Smooth muscle cell (in vitro differentiated cells): ENCODE measurements at regions not wholly inside any gene's neighbourhood (a gene's known extent, or its start where the extent isn't known, plus 50 kb on each side); places are given as distances from the start of the nearest gene placed in this dataset.

Experiments used
- DNase-seq: peaks from one replicate; lab custom pipeline; 2025; ENCODE audit not compliant: unreplicated experiment; lab: John Stamatoyannopoulos, UW
- H2AFZ ChIP-seq: fragments of 200-600 bp; sonication (generic); 2 replicates; pipeline ENCODE4 v1.6.0; 2016; ENCODE audit warnings: antibody characterized with exemption, low read depth, mild to moderate bottlenecking
- H3F3A ChIP-seq: fragments of 200-600 bp; sonication (generic); 2 replicates; pipeline ENCODE4 v1.6.0; 2017; ENCODE audit warnings: antibody characterized with exemption, low read depth
- H3K27ac ChIP-seq: fragments of 200-600 bp; sonication (generic); 2 replicates; pipeline ENCODE4 v1.5.1; 2016; ENCODE audit warnings: low read depth, mild to moderate bottlenecking
- H3K27me3 ChIP-seq: fragments of 200-600 bp; sonication (generic); 2 replicates; pipeline ENCODE4 v1.6.1; 2016; ENCODE audit warnings: low read depth, mild to moderate bottlenecking
- H3K36me3 ChIP-seq: fragments of 200-600 bp; sonication (generic); 2 replicates; pipeline ENCODE4 v1.5.1; 2016; ENCODE audit warnings: low read depth
- H3K4me1 ChIP-seq: fragments of 200-600 bp; sonication (generic); 2 replicates; pipeline ENCODE4 v1.5.1; 2016; ENCODE audit warnings: low read depth
- H3K4me2 ChIP-seq: fragments of 200-600 bp; sonication (generic); 2 replicates; pipeline ENCODE4 v1.6.0; 2016; ENCODE audit warnings: mild to moderate bottlenecking
- H3K4me3 ChIP-seq: fragments of 200-600 bp; sonication (generic); 2 replicates; pipeline ENCODE4 v1.5.1; 2016; ENCODE audit warnings: mild to moderate bottlenecking
- H3K79me2 ChIP-seq: fragments of 200-600 bp; sonication (generic); 2 replicates; pipeline ENCODE4 v1.6.0; 2016; ENCODE audit warnings: low read depth, mild to moderate bottlenecking
- H3K9ac ChIP-seq: fragments of 200-600 bp; sonication (generic); 2 replicates; pipeline ENCODE4 v1.6.0; 2016; ENCODE audit warnings: low read depth
- H3K9me3 ChIP-seq: fragments of 200-600 bp; sonication (generic); replicated peaks from 2 replicates; pipeline ENCODE4 v1.5.1; 2016; ENCODE audit warnings: low read depth
- H4K20me1 ChIP-seq: fragments of 200-600 bp; sonication (generic); 2 replicates; pipeline ENCODE4 v1.6.0; 2016; ENCODE audit warnings: low read depth
- WGBS: methylation state at CpG from one replicate; pipeline ENCODE4 v1.1.7; 2016; ENCODE audit warnings: low lambda C conversion rate; 5-methylcytosine and 5-hydroxymethylcytosine counted together
- TF ChIP-seq, protein P1 (sequence below): fragments of 200-600 bp; sonication (generic); IDR thresholded peaks from 2 replicates; pipeline ENCODE4 v1.5.1; 2017; ENCODE audit warnings: borderline replicate concordance, mild to moderate bottlenecking, antibody characterized with exemption; ENCODE audit not compliant: insufficient read depth, poor library complexity, severe bottlenecking

DNA sequence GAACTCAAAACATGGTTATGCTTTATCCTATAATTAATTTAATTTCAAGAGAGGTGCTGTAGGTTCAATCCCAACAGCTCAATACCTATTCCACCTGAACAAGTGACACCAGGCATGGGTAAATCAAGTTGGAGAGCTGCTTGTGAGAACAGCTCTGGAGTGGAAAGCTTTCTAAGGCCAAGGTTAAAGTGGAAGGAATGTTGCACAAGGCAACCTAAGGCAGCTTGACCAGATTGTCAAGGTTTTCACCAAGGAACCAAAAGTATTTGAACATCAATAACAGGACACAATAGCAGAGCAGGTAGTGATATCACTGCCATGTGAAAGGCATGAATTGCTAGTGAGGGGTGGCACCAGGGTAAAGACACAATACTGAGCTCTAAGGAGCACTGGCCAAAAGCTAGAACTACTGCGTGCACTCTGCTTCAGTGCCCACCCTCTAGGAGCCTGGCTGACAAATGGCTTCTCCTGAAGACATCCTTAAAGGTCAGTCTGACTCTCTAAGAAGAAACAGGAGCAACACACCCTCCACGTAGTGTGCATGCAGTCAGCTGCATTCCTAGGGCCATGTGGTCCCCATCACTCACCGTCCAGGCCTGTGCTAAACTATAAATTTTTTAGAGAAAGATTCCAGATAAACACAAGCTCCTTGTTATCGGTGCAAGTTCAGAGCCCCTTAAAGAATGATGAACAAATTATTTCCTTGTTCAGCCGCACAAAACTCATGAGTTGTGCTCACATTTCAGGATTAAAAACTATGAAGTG, 677.7 kb upstream of the KLF4 start:
- no peak for DNase-seq

DNA sequence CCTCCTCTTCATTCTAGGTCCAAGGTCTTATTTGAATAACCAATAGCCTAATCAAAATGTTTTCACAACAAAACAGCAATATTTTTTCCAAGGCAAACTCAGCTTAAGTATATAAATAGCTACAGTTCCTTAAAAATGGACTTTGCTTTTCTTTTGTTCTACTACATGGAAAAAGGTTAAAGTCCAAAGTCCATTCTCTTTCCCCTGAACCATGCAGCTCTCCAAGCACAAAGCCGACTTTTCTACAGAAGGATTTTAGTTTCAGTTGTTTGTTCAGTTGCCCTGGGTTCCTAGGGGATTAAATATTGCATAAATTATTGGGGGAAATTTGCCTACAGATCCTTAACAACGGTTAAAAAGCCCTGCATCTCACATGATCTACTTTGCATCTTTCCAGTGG, 677.0 kb upstream of the KLF4 start:
- no peak overlapping the region for H2AFZ ChIP-seq
- no peak for DNase-seq
- no peaks in the 10 kb centered on the region for H3K36me3 ChIP-seq
- no peaks in the 10 kb centered on the region for H3K79me2 ChIP-seq
- no peak overlapping the region for H3K9ac ChIP-seq
- no peak overlapping the region for H3K4me2 ChIP-seq
- H3K9me3 ChIP-seq = no peaks in the 10 kb centered on the region
- TF ChIP-seq, protein P1, sequence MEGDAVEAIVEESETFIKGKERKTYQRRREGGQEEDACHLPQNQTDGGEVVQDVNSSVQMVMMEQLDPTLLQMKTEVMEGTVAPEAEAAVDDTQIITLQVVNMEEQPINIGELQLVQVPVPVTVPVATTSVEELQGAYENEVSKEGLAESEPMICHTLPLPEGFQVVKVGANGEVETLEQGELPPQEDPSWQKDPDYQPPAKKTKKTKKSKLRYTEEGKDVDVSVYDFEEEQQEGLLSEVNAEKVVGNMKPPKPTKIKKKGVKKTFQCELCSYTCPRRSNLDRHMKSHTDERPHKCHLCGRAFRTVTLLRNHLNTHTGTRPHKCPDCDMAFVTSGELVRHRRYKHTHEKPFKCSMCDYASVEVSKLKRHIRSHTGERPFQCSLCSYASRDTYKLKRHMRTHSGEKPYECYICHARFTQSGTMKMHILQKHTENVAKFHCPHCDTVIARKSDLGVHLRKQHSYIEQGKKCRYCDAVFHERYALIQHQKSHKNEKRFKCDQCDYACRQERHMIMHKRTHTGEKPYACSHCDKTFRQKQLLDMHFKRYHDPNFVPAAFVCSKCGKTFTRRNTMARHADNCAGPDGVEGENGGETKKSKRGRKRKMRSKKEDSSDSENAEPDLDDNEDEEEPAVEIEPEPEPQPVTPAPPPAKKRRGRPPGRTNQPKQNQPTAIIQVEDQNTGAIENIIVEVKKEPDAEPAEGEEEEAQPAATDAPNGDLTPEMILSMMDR = no peak
- H3K4me1 ChIP-seq = peaks cover 6% of the 10 kb centered on the region
- no peak overlapping the region for H3K27ac ChIP-seq
- H3K4me3 ChIP-seq = no peak overlapping the region
- H3K27me3 ChIP-seq = no peaks in the 10 kb centered on the region
- H4K20me1 ChIP-seq = no peaks in the 10 kb centered on the region
- peaks cover 5% of the 10 kb centered on the region for H3F3A ChIP-seq
- 88% methylated on average over 2 of the region's 2 CpGs for WGBS

More for the DNA sequence above, 677.7 kb upstream of the KLF4 start:
- no peaks in the 10 kb centered on the region for H3K79me2 ChIP-seq
- H3K9ac ChIP-seq = no peak overlapping the region
- no peaks in the 10 kb centered on the region for H4K20me1 ChIP-seq
- H3K4me3 ChIP-seq = no peak overlapping the region
- H2AFZ ChIP-seq = no peak overlapping the region
- TF ChIP-seq, protein P1 = no peak
- peaks cover 5% of the 10 kb centered on the region for H3F3A ChIP-seq
- H3K9me3 ChIP-seq = no peaks in the 10 kb centered on the region
- no peaks in the 10 kb centered on the region for H3K36me3 ChIP-seq
- H3K4me1 ChIP-seq = peaks cover 6% of the 10 kb centered on the region
- 30% methylated on average over 5 of the region's 5 CpGs for WGBS
- no peaks in the 10 kb centered on the region for H3K27me3 ChIP-seq
- H3K4me2 ChIP-seq = no peak overlapping the region
- H3K27ac ChIP-seq = no peak overlapping the region

DNA sequence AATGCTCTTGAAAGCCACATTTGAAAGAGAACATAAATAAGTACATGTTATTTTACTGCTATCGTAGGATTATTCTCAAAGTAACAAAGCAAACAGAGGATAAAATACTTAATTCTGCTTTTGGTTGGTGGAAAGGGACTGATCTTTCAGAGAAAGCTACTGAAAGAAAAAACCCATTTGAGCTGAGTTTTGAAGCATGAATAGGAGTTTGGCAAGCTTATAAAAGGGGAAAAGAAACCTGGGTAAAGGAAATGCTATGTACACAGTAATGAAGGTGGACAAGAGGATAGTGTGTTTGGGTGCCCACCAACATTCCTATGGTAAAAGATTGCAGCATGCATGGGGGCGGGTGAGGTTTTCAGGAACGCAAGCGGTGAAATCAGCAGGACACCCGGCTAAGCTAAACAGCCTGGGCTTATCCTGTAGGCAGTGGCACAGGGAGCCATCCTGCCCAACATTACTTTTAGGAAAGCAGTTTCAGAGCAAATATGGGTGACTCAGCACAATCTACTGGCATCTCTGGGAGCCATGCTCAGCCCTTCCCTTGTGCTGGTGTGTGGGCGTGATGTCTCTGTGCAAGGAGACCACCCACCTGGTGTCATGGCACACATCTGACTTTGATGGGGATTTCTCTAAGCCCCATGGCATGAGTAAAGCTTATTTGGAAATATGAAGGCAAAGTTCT, 673.9 kb upstream of the KLF4 start:
- H3K36me3 ChIP-seq = no peaks in the 10 kb centered on the region
- TF ChIP-seq, protein P1 = no peak
- DNase-seq = no peak
- peak overlapping the region; percentile 1 for H3K4me2 ChIP-seq
- H3K27me3 ChIP-seq = no peaks in the 10 kb centered on the region
- H3K79me2 ChIP-seq = no peaks in the 10 kb centered on the region
- peaks cover 5% of the 10 kb centered on the region for H3F3A ChIP-seq
- H4K20me1 ChIP-seq = no peaks in the 10 kb centered on the region
- WGBS = 46% methylated on average over 6 of the region's 6 CpGs
- H3K27ac ChIP-seq = peak overlapping the region; percentile 57
- H3K4me1 ChIP-seq = peaks cover 6% of the 10 kb centered on the region
- H3K9me3 ChIP-seq = no peaks in the 10 kb centered on the region
- H3K9ac ChIP-seq = no peak overlapping the region
- H2AFZ ChIP-seq = no peak overlapping the region
- H3K4me3 ChIP-seq = no peak overlapping the region
